Inferior parietal cortex (tissue), 1 donor: ENCODE measurements at regions not wholly inside any gene's neighbourhood (a gene's known extent, or its start where the extent isn't known, plus 50 kb on each side); places are given as distances from the start of the nearest gene placed in this dataset.

Source experiments
- DNase-seq: peaks from one replicate; pipeline ENCODE4 v3.0.0-alpha.2; 2016; ENCODE audit errors: extremely low spot score

GRCh38 chr1:29498126-29499103 is 262.1 kb downstream of the PTPRU start:
- DNase-seq: no peak

- no peak for DNase-seq
Observed at GRCh38 chr1:29497395-29498125, 261.2 kb downstream of the PTPRU start.

GRCh38 chr1:29496701-29497100 is 260.4 kb downstream of the PTPRU start:
- DNase-seq: no peak

- no peak for DNase-seq
Observed at GRCh38 chr1:29490204-29490934, 254.0 kb downstream of the PTPRU start.

GRCh38 chr1:29489471-29489870 is 253.1 kb downstream of the PTPRU start:
- no peak for DNase-seq

- no peak for DNase-seq
Observed at GRCh38 chr1:29488794-29489311, 252.5 kb downstream of the PTPRU start.

- DNase-seq: no peak
Observed at GRCh38 chr1:29488086-29488793, 251.9 kb downstream of the PTPRU start.

GRCh38 chr1:29487291-29487690 is 251.0 kb downstream of the PTPRU start:
- DNase-seq: no peak

GRCh38 chr1:29485096-29485925 is 249.0 kb downstream of the PTPRU start:
- no peak for DNase-seq

- DNase-seq: no peak
Observed at GRCh38 chr1:29482991-29483390, 246.7 kb downstream of the PTPRU start.

- DNase-seq: no peak
Observed at GRCh38 chr1:29482064-29482463, 245.7 kb downstream of the PTPRU start.

GRCh38 chr1:29481031-29481430 is 244.7 kb downstream of the PTPRU start:
- DNase-seq: no peak

GRCh38 chr1:29478879-29479278 is 242.6 kb downstream of the PTPRU start:
- DNase-seq: no peak

GRCh38 chr1:29478151-29478791 is 241.9 kb downstream of the PTPRU start:
- no peak for DNase-seq

- no peak for DNase-seq
Observed at GRCh38 chr1:29475326-29475725, 239.0 kb downstream of the PTPRU start.

- DNase-seq: no peak
Observed at GRCh38 chr1:29474274-29475244, 238.2 kb downstream of the PTPRU start.

- DNase-seq: no peak
Observed at GRCh38 chr1:29473161-29473855, 237.0 kb downstream of the PTPRU start.
